K562 (cell line): ENCODE measurements at regions not wholly inside any gene's neighbourhood (a gene's known extent, or its start where the extent isn't known, plus 50 kb on each side); places are given as distances from the start of the nearest gene placed in this dataset.

Experiments
- ATAC-seq: fragments of 200-7000 bp; cut with Tn5 transposase; 3 replicates; pipeline ENCODE4 v1.9.1; 2020; ENCODE audit warnings: moderate library complexity
- BruUV-seq: library from RNA; stranded (reverse); fragments of 400-500 nt; replicated peaks from 2 replicates; lab custom pipeline; 2021; lab: Mats Ljungman, UMichigan
- CTCF ChIA-PET: fragments of 300-600 bp; formaldehyde crosslinking; extraction: SDS; loops from one replicate; lab custom pipeline; 2021; ENCODE audit warnings: low intra/inter-chr PET ratio; lab: Yijun Ruan, JAX
- POLR2A ChIA-PET: fragments of 300-600, 350-650 bp; sonication (Branson Sonifier 250); formaldehyde crosslinking; extraction: SDS; loops from one replicate; lab custom pipeline; 2021; ENCODE audit warnings: antibody characterized with exemption, inconsistent platforms; lab: Yijun Ruan, JAX
- DNase-seq, 4 experiments: peaks; one replicate each; pipeline versions ENCODE4 v3.0.0 to v3.0.0-alpha.2; 2011 to 2018; ENCODE audit warnings: low spot score in 3 of 4, mixed read lengths in 3 of 4; ENCODE audit errors: extremely low read depth in 1 of 4
- FAIRE-seq: peaks from 2 replicates; lab custom pipeline; 2011; peaks lifted over from hg19 to GRCh38; lab: Jason Lieb, UNC
- H2AFZ ChIP-seq: 2 replicates; pipeline ENCODE4 v1.6.0; 2011; ENCODE audit warnings: low read depth, low read length, control low read depth, inconsistent platforms
- H3K27ac ChIP-seq: fragments of 200-600 bp; 3 replicates; pipeline ENCODE4 v1.8.0; 2011; ENCODE audit warnings: low read depth, mild to moderate bottlenecking, control low read depth, inconsistent platforms, low read length, moderate library complexity, mixed read lengths; ENCODE audit errors: extremely low read depth
- H3K27me3 ChIP-seq, 2 experiments: fragments of 300-600 bp in 1 of 2; 2 replicates in 1 of 2; 3 replicates in 1 of 2; pipeline versions ENCODE4 v1.6.0 to v1.8.0; 2011; ENCODE audit warnings: inconsistent platforms in 2 of 2, low read length in 2 of 2, mild to moderate bottlenecking in 1 of 2, mixed read lengths in 1 of 2, moderate library complexity in 1 of 2; ENCODE audit not compliant: control insufficient read depth in 2 of 2, insufficient read depth in 2 of 2
- H3K36me3 ChIP-seq: fragments of 300-600 bp; 3 replicates; pipeline ENCODE4 v1.8.0; 2011; ENCODE audit warnings: mild to moderate bottlenecking, low read length, inconsistent platforms; ENCODE audit not compliant: control insufficient read depth, insufficient read depth
- H3K4me1 ChIP-seq, 2 experiments: fragments of 200-600 bp in 1 of 2; replicated peaks in 1 of 2; 2 replicates in 1 of 2; 3 replicates in 1 of 2; pipeline versions ENCODE4 v1.5.1 to v1.8.0; 2011; ENCODE audit warnings: inconsistent platforms in 2 of 2, low read length in 2 of 2, mild to moderate bottlenecking in 1 of 2, mixed read lengths in 1 of 2, moderate library complexity in 1 of 2; ENCODE audit not compliant: control insufficient read depth in 2 of 2, insufficient read depth in 2 of 2
- H3K4me2 ChIP-seq: 2 replicates; pipeline ENCODE4 v1.6.1; 2011; ENCODE audit warnings: low read length, control low read depth, inconsistent platforms, mixed read lengths; ENCODE audit not compliant: insufficient read depth
- H3K4me3 ChIP-seq: fragments of 200-600 bp; sonication (generic), shearing (Covaris generic); 2 replicates; pipeline ENCODE4 v1.5.1; 2016; ENCODE audit warnings: control low read depth, inconsistent platforms
- H3K79me2 ChIP-seq: fragments of 200-600 bp; 3 replicates; pipeline ENCODE4 v1.8.0; 2011; ENCODE audit warnings: low read length, inconsistent platforms; ENCODE audit not compliant: control insufficient read depth, insufficient read depth
- H3K9ac ChIP-seq, 2 experiments: 2 replicates each; pipeline versions ENCODE4 v1.6.0 to v1.6.1; 2011; ENCODE audit warnings: low read depth in 2 of 2, low read length in 2 of 2, control low read depth in 1 of 2, inconsistent platforms in 1 of 2, mild to moderate bottlenecking in 1 of 2, mixed read lengths in 1 of 2; ENCODE audit not compliant: insufficient read depth in 1 of 2
- H3K9me1 ChIP-seq: one replicate; pipeline ENCODE4 v1.6.0; 2011; ENCODE audit warnings: inconsistent platforms, mild to moderate bottlenecking, low read length, moderate library complexity; ENCODE audit not compliant: control insufficient read depth, insufficient read depth
- H3K9me3 ChIP-seq: replicated peaks from 2 replicates; pipeline ENCODE4 v1.5.1; 2011; ENCODE audit warnings: low read depth, low read length, inconsistent platforms; ENCODE audit not compliant: control insufficient read depth, insufficient read depth
- H4K20me1 ChIP-seq: replicated peaks from 2 replicates; pipeline ENCODE4 v1.6.1; 2011; ENCODE audit warnings: low read length, inconsistent platforms, mixed read lengths; ENCODE audit not compliant: control insufficient read depth, insufficient read depth
- BRD4 ChIP-seq: fragments of 200-600 bp; sonication (generic); IDR thresholded peaks from 2 replicates; pipeline ENCODE4 v1.6.1; 2017; ENCODE audit warnings: inconsistent platforms
- BRD9 ChIP-seq: fragments of 450-650 bp; IDR thresholded peaks from 2 replicates; pipeline ENCODE4 v1.6.1; 2018; ENCODE audit warnings: low read depth; ENCODE audit not compliant: partially characterized antibody
- ERF ChIP-seq: fragments of 450-650 bp; formaldehyde crosslinking; IDR thresholded peaks from 2 replicates; pipeline ENCODE4 v1.4.0; 2020; ENCODE audit warnings: mild to moderate bottlenecking, mixed read lengths
- GABPB1 ChIP-seq: sonication (generic); formaldehyde crosslinking; IDR thresholded peaks from 2 replicates; pipeline ENCODE4 v1.8.0; 2022; ENCODE audit warnings: mild to moderate bottlenecking, missing genetic modification reagents
- MYBL2 ChIP-seq, 2 experiments: fragments of 450-650 bp in 1 of 2; sonication (generic) in 1 of 2; formaldehyde crosslinking in 1 of 2; IDR thresholded peaks; 2 replicates each; pipeline versions ENCODE4 v1.6.1 to v1.8.1; 2017 to 2022; ENCODE audit warnings: borderline replicate concordance in 1 of 2, inconsistent platforms in 1 of 2, low read depth in 1 of 2, mild to moderate bottlenecking in 1 of 2, missing genetic modification reagents in 1 of 2, moderate library complexity in 1 of 2
- NR3C1 ChIP-seq: sonication (generic); formaldehyde crosslinking; IDR thresholded peaks from 2 replicates; pipeline ENCODE4 v1.8.1; 2022; ENCODE audit warnings: missing genetic modification reagents
- NUFIP1 ChIP-seq: fragments of 450-650 bp; IDR thresholded peaks from 2 replicates; pipeline ENCODE4 v1.6.1; 2018; ENCODE audit not compliant: partially characterized antibody
- PHF8 ChIP-seq: fragments of 200-600 bp; sonication (generic); IDR thresholded peaks from 2 replicates; pipeline ENCODE4 v1.6.1; 2012; ENCODE audit warnings: mixed run types, mild to moderate bottlenecking, inconsistent platforms, low read length, moderate library complexity, borderline replicate concordance
- XRCC4 ChIP-seq: IDR thresholded peaks from one replicate; pipeline ENCODE4 v1.6.1; 2011; ENCODE audit not compliant: insufficient read depth, insufficient read length; ENCODE audit errors: extremely low read depth
- ZNF354B ChIP-seq: fragments of 250-450 bp; sonication (Bioruptor Pico); IDR thresholded peaks from 2 replicates; pipeline ENCODE4 v1.4.0; 2020
- ZNF436 ChIP-seq: fragments of 250-450, 450-650 bp; sonication (Bioruptor Pico); formaldehyde crosslinking; IDR thresholded peaks from 2 replicates; pipeline ENCODE4 v1.7.0; 2020; ENCODE audit warnings: mild to moderate bottlenecking
- WGBS: fragments of 100-300 bp; shearing (Covaris generic); methylation state at CpG from one replicate; pipeline ENCODE4 v1.1.6; 2016; ENCODE audit warnings: low coverage, mixed read lengths; ENCODE audit not compliant: insufficient coverage; ENCODE audit errors: missing lambda C conversion rate; 5-methylcytosine and 5-hydroxymethylcytosine counted together
- in situ Hi-C: fragments of 300-500 bp; cut with MboI; formaldehyde crosslinking; loops from 4 replicates; pipeline ENCODE4 v1.15.0; 2018; ENCODE audit warnings: inconsistent platforms, mixed read lengths
- intact Hi-C: fragments of 100-400 bp; cut with micrococcal nuclease; formaldehyde crosslinking; loops from 2 replicates; pipeline ENCODE4 v1.14.2; 2022
- TF ChIP-seq, protein P1 (sequence below): fragments of 150-350 bp; conservative IDR thresholded peaks from 2 replicates; pipeline ENCODE4 v1.6.1; 2014; ENCODE audit warnings: low read length
- TF ChIP-seq, protein P2 (sequence below): sonication (generic); formaldehyde crosslinking; IDR thresholded peaks from 2 replicates; pipeline ENCODE4 v1.8.1; 2023; ENCODE audit warnings: missing genetic modification reagents, mild to moderate bottlenecking, borderline replicate concordance

DNA sequence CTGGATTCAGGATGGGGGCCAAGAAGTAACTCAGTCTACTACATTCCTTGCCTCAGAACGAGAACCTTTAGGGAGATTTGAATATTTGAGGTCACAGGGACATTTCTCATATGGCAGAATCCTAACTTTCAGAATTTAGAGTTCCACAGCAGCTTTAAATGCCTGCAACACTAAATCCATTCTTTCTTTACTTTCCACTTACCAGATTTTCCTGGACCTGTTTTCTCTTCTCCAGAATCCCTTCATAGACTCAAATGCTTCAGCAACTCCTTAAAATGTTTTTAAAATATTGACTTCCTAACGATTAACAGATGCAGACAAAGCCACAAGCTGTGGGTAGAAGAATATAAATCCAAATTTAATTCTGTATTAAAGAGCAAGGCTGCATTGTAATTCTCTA lies 63.1 kb downstream of the PRSS23 start:
- Histone ChIP-seq H3K27me3 (peaks cover 9 to 20% of the 10 kb centered on the region in 2 experiments), H3K4me3 (no peak overlapping the region), H3K36me3 (no peaks in the 10 kb centered on the region), H3K4me1 (no peaks in the 10 kb centered on the region), H4K20me1 (no peaks in the 10 kb centered on the region), H2AFZ (no peak overlapping the region), H3K9ac (no peak overlapping the region), H3K4me2 (no peak overlapping the region), H3K79me2 (no peaks in the 10 kb centered on the region), H3K27ac (no peak overlapping the region), H3K9me3 (no peaks in the 10 kb centered on the region), H3K9me1 (no peaks in the 10 kb centered on the region)
- FAIRE-seq (no peak), ATAC-seq (no peak), DNase-seq (no peak)
- ChIA-PET POLR2A (no interaction called here), CTCF (no interaction called here)
- intact Hi-C loops (no loop called here), in situ Hi-C loops (loop anchor here (10.0 kb wide), 2 partner anchors 421 to 561 kb away; no protein-coding TSS in a partner anchor)
- BruUV-seq = no TSS peak
- 0% methylated on average over 2 of the region's 2 CpGs for WGBS
- TF ChIP-seq MYBL2 (IDR thresholded peaks at IDR 0.05; ENCODE audit: low read depth) (no peak), MYBL2 (CRISPR knock-in tag; IDR thresholded peaks at IDR 0.05; ENCODE audit: borderline replicate concordance) (no peak), PHF8 (no peak), ZNF354B (CRISPR knock-in tag) (no peak), NUFIP1 (no peak), BRD4 (no peak), BRD9 (no peak), XRCC4 (no peak), ZNF436 (CRISPR knock-in tag) (no peak), ERF (CRISPR knock-in tag) (no peak), GABPB1 (CRISPR knock-in tag) (no peak), NR3C1 (CRISPR knock-in tag) (no peak)
- TF ChIP-seq, protein P1, sequence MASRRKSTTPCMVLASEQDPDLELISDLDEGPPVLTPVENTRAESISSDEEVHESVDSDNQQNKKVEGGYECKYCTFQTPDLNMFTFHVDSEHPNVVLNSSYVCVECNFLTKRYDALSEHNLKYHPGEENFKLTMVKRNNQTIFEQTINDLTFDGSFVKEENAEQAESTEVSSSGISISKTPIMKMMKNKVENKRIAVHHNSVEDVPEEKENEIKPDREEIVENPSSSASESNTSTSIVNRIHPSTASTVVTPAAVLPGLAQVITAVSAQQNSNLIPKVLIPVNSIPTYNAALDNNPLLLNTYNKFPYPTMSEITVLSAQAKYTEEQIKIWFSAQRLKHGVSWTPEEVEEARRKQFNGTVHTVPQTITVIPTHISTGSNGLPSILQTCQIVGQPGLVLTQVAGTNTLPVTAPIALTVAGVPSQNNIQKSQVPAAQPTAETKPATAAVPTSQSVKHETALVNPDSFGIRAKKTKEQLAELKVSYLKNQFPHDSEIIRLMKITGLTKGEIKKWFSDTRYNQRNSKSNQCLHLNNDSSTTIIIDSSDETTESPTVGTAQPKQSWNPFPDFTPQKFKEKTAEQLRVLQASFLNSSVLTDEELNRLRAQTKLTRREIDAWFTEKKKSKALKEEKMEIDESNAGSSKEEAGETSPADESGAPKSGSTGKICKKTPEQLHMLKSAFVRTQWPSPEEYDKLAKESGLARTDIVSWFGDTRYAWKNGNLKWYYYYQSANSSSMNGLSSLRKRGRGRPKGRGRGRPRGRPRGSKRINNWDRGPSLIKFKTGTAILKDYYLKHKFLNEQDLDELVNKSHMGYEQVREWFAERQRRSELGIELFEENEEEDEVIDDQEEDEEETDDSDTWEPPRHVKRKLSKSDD = no peak
- TF ChIP-seq, protein P2, sequence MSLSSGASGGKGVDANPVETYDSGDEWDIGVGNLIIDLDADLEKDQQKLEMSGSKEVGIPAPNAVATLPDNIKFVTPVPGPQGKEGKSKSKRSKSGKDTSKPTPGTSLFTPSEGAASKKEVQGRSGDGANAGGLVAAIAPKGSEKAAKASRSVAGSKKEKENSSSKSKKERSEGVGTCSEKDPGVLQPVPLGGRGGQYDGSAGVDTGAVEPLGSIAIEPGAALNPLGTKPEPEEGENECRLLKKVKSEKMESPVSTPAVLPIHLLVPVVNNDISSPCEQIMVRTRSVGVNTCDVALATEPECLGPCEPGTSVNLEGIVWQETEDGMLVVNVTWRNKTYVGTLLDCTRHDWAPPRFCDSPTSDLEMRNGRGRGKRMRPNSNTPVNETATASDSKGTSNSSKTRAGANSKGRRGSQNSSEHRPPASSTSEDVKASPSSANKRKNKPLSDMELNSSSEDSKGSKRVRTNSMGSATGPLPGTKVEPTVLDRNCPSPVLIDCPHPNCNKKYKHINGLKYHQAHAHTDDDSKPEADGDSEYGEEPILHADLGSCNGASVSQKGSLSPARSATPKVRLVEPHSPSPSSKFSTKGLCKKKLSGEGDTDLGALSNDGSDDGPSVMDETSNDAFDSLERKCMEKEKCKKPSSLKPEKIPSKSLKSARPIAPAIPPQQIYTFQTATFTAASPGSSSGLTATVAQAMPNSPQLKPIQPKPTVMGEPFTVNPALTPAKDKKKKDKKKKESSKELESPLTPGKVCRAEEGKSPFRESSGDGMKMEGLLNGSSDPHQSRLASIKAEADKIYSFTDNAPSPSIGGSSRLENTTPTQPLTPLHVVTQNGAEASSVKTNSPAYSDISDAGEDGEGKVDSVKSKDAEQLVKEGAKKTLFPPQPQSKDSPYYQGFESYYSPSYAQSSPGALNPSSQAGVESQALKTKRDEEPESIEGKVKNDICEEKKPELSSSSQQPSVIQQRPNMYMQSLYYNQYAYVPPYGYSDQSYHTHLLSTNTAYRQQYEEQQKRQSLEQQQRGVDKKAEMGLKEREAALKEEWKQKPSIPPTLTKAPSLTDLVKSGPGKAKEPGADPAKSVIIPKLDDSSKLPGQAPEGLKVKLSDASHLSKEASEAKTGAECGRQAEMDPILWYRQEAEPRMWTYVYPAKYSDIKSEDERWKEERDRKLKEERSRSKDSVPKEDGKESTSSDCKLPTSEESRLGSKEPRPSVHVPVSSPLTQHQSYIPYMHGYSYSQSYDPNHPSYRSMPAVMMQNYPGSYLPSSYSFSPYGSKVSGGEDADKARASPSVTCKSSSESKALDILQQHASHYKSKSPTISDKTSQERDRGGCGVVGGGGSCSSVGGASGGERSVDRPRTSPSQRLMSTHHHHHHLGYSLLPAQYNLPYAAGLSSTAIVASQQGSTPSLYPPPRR (CRISPR knock-in tag) = no peak
